ENCODE measurements at regions not wholly inside any gene's neighbourhood (a gene's known extent, or its start where the extent isn't known, plus 50 kb on each side); places are given as distances from the start of the nearest gene placed in this dataset.
"Not testable (repeated sequence)": the region's sequence is repeated elsewhere in the genome, so short reads cannot be mapped to it uniquely, and the experiment has no call there.

- DNase-seq: peak; percentile 93
These were observed 132.3 kb upstream of the TFPI start for GRCh38 chr2:187686416-187687024.

- DNase-seq: no peak
These were observed 133.3 kb upstream of the TFPI start for GRCh38 chr2:187687585-187687984.

GRCh38 chr2:187689372-187689771, 135.1 kb upstream of the TFPI start:
- DNase-seq: peak; percentile 30

- DNase-seq: no peak
These were observed 139.7 kb upstream of the TFPI start for GRCh38 chr2:187693923-187694322.

- DNase-seq: not testable (repeated sequence)
These were observed 142.4 kb upstream of the TFPI start for GRCh38 chr2:187696644-187697043.

- DNase-seq: no peak
These were observed 144.3 kb upstream of the TFPI start for GRCh38 chr2:187698374-187699110.

- DNase-seq: no peak
These were observed 147.9 kb upstream of the TFPI start for GRCh38 chr2:187702157-187702556.

GRCh38 chr2:187708272-187708671, 154.0 kb upstream of the TFPI start:
- DNase-seq: no peak

- no peak for DNase-seq
These were observed 154.8 kb upstream of the TFPI start for GRCh38 chr2:187709065-187709464.

- DNase-seq: no peak
These were observed 156.7 kb upstream of the TFPI start for GRCh38 chr2:187710791-187711521.

GRCh38 chr2:187715590-187715989, 161.4 kb upstream of the TFPI start:
- DNase-seq: no peak

- no peak for DNase-seq
These were observed 162.1 kb upstream of the TFPI start for GRCh38 chr2:187716301-187716700.

- DNase-seq: no peak
These were observed 163.9 kb upstream of the TFPI start for GRCh38 chr2:187718092-187718491.

GRCh38 chr2:187719510-187719909, 165.3 kb upstream of the TFPI start:
- no peak for DNase-seq

- DNase-seq: no peak
These were observed 194.7 kb upstream of the TFPI start for GRCh38 chr2:187748958-187749357.

GRCh38 chr2:187749804-187750431, 195.7 kb upstream of the TFPI start:
- no peak for DNase-seq

GRCh38 chr2:187768995-187769394, 214.8 kb upstream of the TFPI start:
- no peak for DNase-seq

- no peak for DNase-seq
These were observed 215.2 kb upstream of the TFPI start for GRCh38 chr2:187769437-187769836.

- no peak for DNase-seq
These were observed 220.4 kb upstream of the TFPI start for GRCh38 chr2:187774551-187775071.

- no peak for DNase-seq
These were observed 221.0 kb upstream of the TFPI start for GRCh38 chr2:187775196-187775595.

GRCh38 chr2:187775651-187776050, 221.4 kb upstream of the TFPI start:
- DNase-seq: no peak

- no peak for DNase-seq
These were observed 228.1 kb upstream of the TFPI start for GRCh38 chr2:187782301-187782700.

GRCh38 chr2:187783446-187783845, 229.2 kb upstream of the TFPI start:
- no peak for DNase-seq

All from NCI-H1436 treated with DMSO at 0.1 percent for 48 hours (cell line).